ENCODE measurements at regions not wholly inside any gene's neighbourhood (a gene's known extent, or its start where the extent isn't known, plus 50 kb on each side); places are given as distances from the start of the nearest gene placed in this dataset.
A peak's percentile ranks its signal among the peaks of the same experiment; 100 is the strongest.
"Not testable (repeated sequence)": the region's sequence is repeated elsewhere in the genome, so short reads cannot be mapped to it uniquely, and the experiment has no call there.

- FAIRE-seq: no peak
These were observed 159.1 kb downstream of the YIPF5 start for GRCh38 chr5:144011388-144011787.

GRCh38 chr5:144013816-144014215 lies 156.6 kb downstream of the YIPF5 start:
- FAIRE-seq: no peak

- FAIRE-seq: no peak
These were observed 154.5 kb downstream of the YIPF5 start for GRCh38 chr5:144015961-144016360.

- no peak for FAIRE-seq
These were observed 153.3 kb downstream of the YIPF5 start for GRCh38 chr5:144017119-144017518.

- FAIRE-seq: no peak
These were observed 152.8 kb downstream of the YIPF5 start for GRCh38 chr5:144017631-144018030.

GRCh38 chr5:144024090-144024489 lies 146.4 kb downstream of the YIPF5 start:
- FAIRE-seq: no peak

- no peak for FAIRE-seq
These were observed 145.9 kb downstream of the YIPF5 start for GRCh38 chr5:144024545-144024944.

- FAIRE-seq: no peak
These were observed 144.2 kb downstream of the YIPF5 start for GRCh38 chr5:144026286-144026685.

GRCh38 chr5:144028058-144028457 lies 142.4 kb downstream of the YIPF5 start:
- FAIRE-seq: no peak

GRCh38 chr5:144028636-144029035 lies 141.8 kb downstream of the YIPF5 start:
- peak; percentile 90 for FAIRE-seq

GRCh38 chr5:144030904-144031303 lies 139.6 kb downstream of the YIPF5 start:
- FAIRE-seq: no peak

GRCh38 chr5:144032375-144032774 lies 138.1 kb downstream of the YIPF5 start:
- FAIRE-seq: no peak

GRCh38 chr5:144033486-144033885 lies 137.0 kb downstream of the YIPF5 start:
- no peak for FAIRE-seq

GRCh38 chr5:144035046-144035740 lies 135.3 kb downstream of the YIPF5 start:
- FAIRE-seq: no peak

- no peak for FAIRE-seq
These were observed 134.0 kb downstream of the YIPF5 start for GRCh38 chr5:144036476-144036875.

GRCh38 chr5:144040615-144041305 lies 129.7 kb downstream of the YIPF5 start:
- no peak for FAIRE-seq

- no peak for FAIRE-seq
These were observed 128.3 kb downstream of the YIPF5 start for GRCh38 chr5:144042156-144042555.

GRCh38 chr5:144048259-144048856 lies 122.1 kb downstream of the YIPF5 start:
- no peak for FAIRE-seq

- FAIRE-seq: not testable (repeated sequence)
These were observed 115.1 kb downstream of the YIPF5 start for GRCh38 chr5:144055391-144055790.

GRCh38 chr5:144060091-144060490 lies 110.4 kb downstream of the YIPF5 start:
- FAIRE-seq: not testable (repeated sequence)

GRCh38 chr5:144060598-144060997 lies 109.9 kb downstream of the YIPF5 start:
- FAIRE-seq: no peak

- no peak for FAIRE-seq
These were observed 104.7 kb downstream of the YIPF5 start for GRCh38 chr5:144065786-144066185.

- FAIRE-seq: no peak
These were observed 97.9 kb downstream of the YIPF5 start for GRCh38 chr5:144072518-144072927.

GRCh38 chr5:144076521-144077083 lies 93.9 kb downstream of the YIPF5 start:
- no peak for FAIRE-seq

Measured in endometrium (tissue), 2 donors.